GM12878 (cell line): ENCODE measurements at regions not wholly inside any gene's neighbourhood (a gene's known extent, or its start where the extent isn't known, plus 50 kb on each side); places are given as distances from the start of the nearest gene placed in this dataset.

ENCODE experiments used
- CTCF ChIP-seq, 3 experiments: IDR thresholded peaks in 2 of 3; conservative IDR thresholded peaks in 1 of 3; 2 replicates each; pipeline ENCODE4 v1.5.1; 2011; ENCODE audit warnings: low read depth in 3 of 3, low read length in 3 of 3, mild to moderate bottlenecking in 3 of 3, control low read depth in 2 of 3, moderate library complexity in 2 of 3, inconsistent platforms in 1 of 3, mixed read lengths in 1 of 3; ENCODE audit not compliant: control insufficient read depth in 2 of 3, insufficient read depth in 1 of 3; ENCODE audit errors: extremely low read depth in 1 of 3
- ELK1 ChIP-seq: IDR thresholded peaks from 2 replicates; pipeline ENCODE4 v1.6.1; 2012; ENCODE audit warnings: low read depth, low read length, improper control_type of control experiment
- EP300 ChIP-seq, 2 experiments: fragments of 150-350 bp in 1 of 2; IDR thresholded peaks; 2 replicates each; pipeline ENCODE4 v1.6.1; 2011 to 2012; ENCODE audit warnings: low read depth in 2 of 2, low read length in 2 of 2, borderline replicate concordance in 1 of 2, improper control_type of control experiment in 1 of 2, inconsistent platforms in 1 of 2; ENCODE audit not compliant: control insufficient read depth in 1 of 2
- FOXM1 ChIP-seq: IDR thresholded peaks from 2 replicates; pipeline ENCODE4 v1.6.1; 2012; ENCODE audit warnings: low read depth, mild to moderate bottlenecking, inconsistent platforms, low read length, moderate library complexity
- HCFC1 ChIP-seq: fragments of 150-350 bp; IDR thresholded peaks from 2 replicates; pipeline ENCODE4 v1.6.1; 2014; ENCODE audit warnings: low read length
- IRF5 ChIP-seq: fragments of 450-650 bp; IDR thresholded peaks from 2 replicates; pipeline ENCODE4 v1.6.1; 2017; ENCODE audit warnings: borderline replicate concordance
- JUND ChIP-seq: IDR thresholded peaks from 2 replicates; pipeline ENCODE4 v1.6.1; 2012; ENCODE audit warnings: low read depth, mild to moderate bottlenecking, low read length, improper control_type of control experiment, moderate library complexity
- POLR2A ChIP-seq: IDR thresholded peaks from 2 replicates; pipeline ENCODE4 v1.6.1; 2011; ENCODE audit warnings: low read depth, mild to moderate bottlenecking, low read length

GRCh38 chr14:39726563-39726962, 294.3 kb upstream of the FBXO33 start:
- no peak for TF ChIP-seq JUND
- TF ChIP-seq FOXM1, result no peak
- no peak for TF ChIP-seq EP300 (IDR thresholded peaks at IDR 0.05; ENCODE audit: borderline replicate concordance in 1 of 2, control insufficient read depth in 1 of 2, low read depth in 2 of 2, low read length in 2 of 2)
- TF ChIP-seq IRF5, result no peak
- TF ChIP-seq ELK1, result no peak
- TF ChIP-seq POLR2A, result no peak
- no peak for TF ChIP-seq CTCF (IDR thresholded peaks at IDR 0.05 in 2 of 3, conservative IDR thresholded peaks at IDR 0.05 in 1 of 3; ENCODE audit: control insufficient read depth in 2 of 3, extremely low read depth in 1 of 3, insufficient read depth in 1 of 3, low read depth in 3 of 3, low read length in 3 of 3)
- TF ChIP-seq HCFC1, result no peak
